ENCODE measurements at regions not wholly inside any gene's neighbourhood (a gene's known extent, or its start where the extent isn't known, plus 50 kb on each side); places are given as distances from the start of the nearest gene placed in this dataset.
"Not testable (repeated sequence)": the region's sequence is repeated elsewhere in the genome, so short reads cannot be mapped to it uniquely, and the experiment has no call there.

DNA sequence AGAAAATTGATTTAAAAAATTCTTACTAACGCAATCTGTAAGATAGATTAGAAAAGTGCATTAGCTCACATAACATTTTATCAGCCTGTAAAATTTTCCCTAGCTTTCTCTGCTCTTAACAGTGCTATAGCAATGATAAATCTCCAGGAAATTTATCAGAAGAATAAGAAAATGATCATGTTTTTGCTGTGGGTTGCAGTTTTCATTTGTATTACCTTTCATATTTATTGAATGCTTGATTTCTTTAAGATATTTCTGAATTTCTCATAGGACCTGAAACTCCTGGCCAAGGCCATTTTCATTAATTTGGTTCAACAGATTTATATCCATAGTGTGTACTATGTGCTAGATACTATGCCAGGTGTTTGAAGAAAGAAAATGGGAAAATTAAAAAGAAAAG is 130.3 kb upstream of the STARD13 start:
- DNase-seq (ENCODE audit: low read depth): no peak

DNA sequence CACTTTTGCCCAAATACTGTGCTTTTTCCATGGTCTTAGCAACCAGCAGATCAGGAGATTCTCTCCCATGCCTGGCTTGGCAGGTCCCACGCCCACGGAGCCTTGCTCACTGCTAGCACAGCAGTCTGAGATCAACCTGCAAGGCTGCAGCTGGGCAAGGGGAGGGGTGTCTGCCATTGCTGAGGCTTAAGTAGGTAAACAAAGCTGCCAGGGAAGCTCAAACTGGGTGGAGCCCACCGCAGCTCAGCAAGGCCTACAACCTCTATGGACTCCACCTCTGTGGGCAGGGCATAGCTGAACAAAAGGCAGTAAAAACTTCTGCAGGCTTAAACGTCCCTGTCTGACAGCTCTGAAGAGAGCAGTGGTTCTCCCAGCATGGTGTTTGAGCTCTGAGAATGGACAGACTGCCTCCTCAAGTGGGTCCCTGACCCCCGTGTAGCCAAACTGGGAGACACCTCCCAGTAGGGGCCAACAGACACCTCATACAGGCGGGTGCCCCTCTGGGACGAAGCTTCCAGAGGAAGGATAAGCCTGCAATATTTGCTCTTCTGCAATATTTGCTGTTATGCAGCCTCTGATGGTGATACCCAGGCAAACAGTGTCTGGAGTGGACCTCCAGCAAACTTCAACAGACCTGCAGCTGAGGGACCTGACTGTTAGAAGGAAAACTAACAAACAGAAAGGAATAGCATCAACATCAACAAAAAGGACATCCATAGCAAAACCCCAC is 132.8 kb upstream of the STARD13 start:
- not testable (repeated sequence) for DNase-seq (ENCODE audit: low read depth)

DNA sequence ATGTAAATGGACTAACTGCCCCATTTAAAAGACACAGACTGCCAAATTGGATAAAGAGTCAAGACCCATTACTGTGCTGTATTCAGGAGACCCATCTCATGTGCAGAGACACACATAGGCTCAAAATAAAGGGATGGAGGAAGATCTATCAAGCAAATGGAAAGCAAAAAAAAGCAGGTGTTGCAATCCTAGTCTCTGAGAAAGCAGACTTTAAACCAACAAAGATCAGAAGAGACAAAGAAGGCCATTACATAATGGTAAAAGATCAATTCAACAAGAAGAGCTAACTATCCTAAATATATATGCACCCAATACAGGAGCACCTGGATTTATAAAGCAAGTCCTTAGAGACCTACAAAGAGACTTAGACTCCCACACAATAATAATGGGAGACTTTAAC is 134.6 kb upstream of the STARD13 start:
- DNase-seq (ENCODE audit: low read depth): not testable (repeated sequence)

DNA sequence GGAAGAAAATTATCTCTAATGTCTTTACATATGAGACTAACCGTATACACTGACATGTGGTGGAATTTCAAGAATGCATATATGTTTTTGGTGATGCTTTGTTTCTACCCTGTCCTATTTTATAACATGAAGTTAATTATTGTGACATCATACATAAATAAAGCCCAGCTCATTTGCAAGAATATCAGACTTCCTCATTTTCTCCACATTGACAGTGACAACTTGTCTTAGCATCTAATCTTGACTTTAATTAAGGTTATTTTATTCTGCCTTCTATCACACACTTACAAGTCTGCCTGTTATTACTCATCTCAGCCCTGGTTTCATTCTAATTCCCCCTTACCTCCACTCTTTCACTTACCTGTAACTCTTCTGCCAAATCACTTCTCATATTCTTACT is 140.6 kb upstream of the STARD13 start:
- DNase-seq (ENCODE audit: low read depth): no peak

DNA sequence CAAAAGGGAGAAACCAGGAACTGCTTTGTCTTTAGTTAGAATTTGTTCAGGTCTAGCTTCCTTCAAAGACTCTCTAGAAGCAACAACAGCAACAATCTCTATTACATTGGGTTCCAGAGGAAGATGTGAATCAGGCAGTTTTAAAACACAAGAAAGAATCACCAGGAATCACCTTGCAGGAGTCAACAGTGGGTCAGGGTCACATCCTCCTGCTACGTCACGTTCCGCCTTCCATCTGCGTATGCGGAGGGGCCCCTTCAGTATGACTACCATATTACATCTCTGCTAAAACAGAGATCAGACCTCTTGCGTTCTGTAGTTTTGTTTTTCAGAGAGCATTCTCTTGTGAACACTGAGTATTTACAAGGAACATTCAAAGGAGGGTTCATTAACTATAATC is 147.8 kb upstream of the STARD13 start:
- DNase-seq (ENCODE audit: low read depth): no peak

DNA sequence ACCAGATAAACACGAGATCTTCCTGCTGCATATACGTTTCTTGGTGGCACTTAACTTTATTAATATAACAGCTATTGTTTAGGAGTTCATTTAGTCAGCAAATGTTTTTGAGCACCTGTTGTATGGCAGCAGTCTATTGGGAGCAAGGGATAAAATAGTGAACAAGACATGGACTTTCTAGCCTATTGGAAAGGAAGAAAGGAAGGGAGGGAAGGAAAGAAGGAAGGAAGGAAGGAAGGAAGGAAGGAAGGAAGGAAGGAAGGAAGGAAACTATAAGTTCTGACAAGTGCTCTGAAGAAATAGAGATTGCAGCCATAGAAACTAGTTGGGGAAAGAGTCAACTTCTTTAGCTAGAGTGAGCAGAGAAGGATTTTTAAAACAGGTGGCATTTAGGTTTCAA is 149.1 kb upstream of the STARD13 start:
- DNase-seq (ENCODE audit: low read depth): no peak

DNA sequence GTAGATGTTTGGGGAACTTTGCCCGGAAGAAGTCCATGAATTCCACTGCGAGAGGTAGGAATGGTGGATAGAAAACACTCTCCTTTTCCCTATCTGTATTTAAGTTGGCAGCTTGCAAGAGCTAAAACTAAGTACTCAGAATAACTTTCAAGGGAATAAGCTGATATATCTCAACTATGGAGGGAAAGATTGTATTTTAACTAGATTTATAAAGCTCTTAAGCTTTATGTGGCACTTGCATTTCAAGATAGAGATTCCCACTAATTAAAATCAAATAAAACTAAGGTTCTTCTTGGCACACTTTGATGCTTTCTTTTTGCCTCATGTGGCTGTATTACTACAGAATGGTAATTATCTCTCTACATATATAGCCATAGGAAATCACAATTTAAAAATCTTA is 149.7 kb upstream of the STARD13 start:
- no peak for DNase-seq (ENCODE audit: low read depth)

DNA sequence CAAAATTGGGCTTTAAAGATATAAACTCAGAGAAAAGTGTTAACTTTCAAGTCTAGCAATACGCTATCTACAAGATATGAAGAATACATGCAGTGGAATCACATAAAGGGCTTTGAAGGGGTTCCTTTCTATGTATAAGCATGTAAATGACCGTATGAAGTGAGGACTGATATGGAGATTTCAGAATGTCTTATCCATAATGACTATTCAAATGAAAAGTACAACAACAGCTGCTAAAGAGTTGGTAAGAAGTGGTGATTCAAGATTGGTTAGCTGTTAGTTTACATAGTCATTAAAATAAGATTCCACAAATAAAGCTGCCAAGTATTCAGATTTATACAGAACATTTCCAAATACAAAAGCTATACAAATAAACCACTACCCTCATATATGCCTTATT is 153.4 kb upstream of the STARD13 start:
- DNase-seq (ENCODE audit: low read depth): no peak

DNA sequence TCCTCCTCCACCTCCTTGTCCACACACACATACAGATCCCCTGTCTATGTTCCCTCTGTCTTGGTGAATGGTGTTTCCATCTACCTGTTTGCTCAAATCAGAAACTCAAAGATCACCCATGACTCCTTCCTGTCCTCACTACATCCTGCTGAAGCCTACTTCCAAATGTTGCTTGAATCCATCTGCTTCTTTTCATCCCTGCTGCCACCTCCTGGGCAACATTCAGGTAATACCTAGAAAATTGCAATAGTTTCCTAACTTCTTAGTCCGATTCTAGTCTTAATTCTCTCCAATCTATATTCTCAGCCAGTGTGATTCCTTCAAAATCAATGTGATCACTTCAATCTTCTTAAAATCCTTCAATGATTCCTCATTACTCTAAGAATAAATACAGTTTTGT is 155.5 kb upstream of the STARD13 start:
- peak; percentile 14 for DNase-seq (ENCODE audit: low read depth)

DNA sequence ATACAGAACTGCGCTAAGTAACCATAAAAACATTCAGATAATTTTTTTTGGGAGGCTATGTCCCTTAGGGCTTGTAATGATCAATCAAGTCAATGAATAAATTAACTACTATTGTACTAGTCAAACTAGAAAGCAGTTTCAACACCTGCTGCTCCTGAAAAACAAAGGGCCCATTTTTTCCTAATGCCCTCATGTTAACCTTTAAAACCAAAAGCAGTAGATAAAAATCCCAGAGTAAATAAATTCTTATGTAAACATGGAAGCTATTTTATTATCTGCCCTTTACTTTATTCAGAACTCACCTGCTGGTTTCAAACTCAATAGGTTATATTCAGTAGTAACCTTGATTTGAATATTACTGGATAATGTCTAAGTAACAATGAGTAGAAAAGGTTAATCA is 159.5 kb upstream of the STARD13 start:
- no peak for DNase-seq (ENCODE audit: low read depth)

DNA sequence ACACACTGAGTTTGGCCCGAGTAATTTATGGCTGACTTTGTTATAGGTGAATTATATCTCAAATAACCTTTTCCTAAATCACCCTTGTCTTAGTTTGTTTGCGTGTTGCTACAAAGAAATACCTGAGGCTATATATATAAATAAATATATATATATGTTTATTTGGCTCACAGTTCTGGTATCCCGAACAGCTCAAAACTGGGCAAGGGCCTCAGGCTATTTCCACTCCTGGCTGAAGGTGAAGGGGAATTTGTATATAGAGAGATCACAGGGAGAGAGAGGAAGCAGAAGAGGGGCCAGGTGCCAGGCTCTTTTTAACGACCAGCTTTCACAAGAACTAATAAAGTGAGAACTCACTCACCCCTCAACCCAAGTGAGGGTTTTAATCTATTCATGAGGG is 159.9 kb upstream of the STARD13 start:
- DNase-seq (ENCODE audit: low read depth): no peak

DNA sequence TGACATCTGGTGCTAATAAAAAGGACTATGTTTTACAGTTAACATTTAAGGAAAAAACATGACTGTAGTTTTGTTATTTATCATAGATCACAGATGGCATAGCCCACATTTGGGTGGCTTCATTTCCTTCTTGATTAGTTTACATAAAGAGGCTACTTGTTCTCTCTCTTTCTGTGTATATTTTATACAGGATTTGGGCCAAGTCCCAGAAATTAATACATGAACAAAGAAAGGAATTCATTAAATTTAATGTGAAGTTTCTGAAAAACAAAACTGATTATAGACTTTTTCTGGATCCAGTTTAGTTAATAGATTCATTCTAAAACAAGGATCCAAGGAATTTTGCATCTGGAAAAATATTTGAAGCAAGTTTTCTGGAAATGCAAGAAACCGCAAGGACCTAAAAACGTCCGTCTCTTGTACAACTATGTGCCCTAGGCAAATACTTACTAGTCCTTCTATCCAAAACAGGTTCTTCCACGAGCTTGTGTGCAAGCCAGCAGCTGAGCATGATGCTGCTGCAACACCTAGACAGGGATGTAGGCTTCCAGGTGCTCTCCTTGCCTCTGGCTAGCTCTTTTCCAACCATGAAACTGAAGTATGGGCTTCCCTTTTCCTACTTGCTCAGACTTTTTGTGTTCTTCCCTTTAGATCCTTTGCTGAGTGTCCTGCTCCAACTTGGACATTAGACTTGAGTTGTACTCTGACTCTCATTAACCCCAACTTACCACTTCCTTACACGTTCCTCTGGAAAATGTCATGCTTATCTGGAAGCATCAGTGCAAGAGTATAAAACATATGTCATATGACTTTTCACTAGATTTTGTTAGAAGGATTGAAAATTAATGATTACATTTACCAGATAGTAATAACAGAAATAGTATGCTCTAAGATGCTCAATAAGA is 161.5 kb upstream of the STARD13 start:
- peak; percentile 82 for DNase-seq (ENCODE audit: low read depth)

DNA sequence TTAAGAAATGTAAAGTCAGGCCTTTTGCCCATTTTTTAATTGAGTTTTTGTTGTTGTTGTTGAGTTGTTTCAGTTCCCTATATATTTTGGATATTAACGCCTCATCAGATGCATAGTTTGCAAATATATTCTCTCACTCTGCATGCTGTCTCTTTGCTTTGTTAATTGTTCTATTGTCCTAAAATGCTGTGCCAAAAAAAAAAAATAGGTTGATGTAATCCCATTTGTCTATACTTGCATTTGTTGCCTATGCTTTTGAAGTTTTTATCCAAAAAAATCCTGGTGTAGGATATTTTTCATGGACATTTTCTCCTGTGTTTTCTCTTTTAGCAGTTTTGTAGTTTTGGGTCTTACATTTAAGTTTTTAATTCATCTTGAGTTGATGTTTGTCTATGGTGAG is 163.3 kb upstream of the STARD13 start:
- DNase-seq (ENCODE audit: low read depth): no peak

DNA sequence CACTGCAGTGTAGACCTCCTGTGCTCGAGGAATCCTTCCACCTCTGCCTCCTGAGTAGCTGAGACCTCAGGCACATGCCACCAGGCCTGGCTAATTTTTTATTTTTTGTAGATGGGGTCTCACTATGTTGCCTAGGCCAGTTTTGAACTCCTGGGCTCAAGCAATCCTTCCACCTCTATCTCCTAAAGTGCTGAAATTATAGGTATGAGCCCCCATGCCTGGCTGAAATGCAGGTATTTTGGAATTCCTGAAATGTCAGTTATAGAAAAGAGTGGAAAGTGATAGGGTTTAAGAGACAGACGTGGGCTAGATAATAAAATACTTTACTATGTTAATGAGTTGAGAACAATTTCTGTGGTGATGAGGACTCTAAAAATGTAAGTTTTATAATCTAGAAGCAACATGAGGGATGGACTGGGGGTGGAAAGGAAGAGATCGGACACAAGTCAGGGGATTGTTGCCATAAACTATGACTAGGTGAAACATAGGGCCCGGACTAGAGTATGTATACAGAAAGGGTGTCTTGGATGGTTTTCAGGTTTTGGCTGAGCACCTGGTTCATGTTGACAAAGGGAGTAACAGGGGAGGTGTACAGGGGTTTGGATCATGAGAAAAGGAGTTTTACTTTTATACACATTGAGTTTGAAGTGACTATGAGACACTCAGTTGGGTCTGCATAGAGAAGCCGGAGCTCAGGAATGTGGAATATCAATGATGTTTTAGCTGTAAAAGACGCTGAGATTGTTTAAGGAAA is 165.6 kb upstream of the STARD13 start:
- no peak for DNase-seq (ENCODE audit: low read depth)

DNA sequence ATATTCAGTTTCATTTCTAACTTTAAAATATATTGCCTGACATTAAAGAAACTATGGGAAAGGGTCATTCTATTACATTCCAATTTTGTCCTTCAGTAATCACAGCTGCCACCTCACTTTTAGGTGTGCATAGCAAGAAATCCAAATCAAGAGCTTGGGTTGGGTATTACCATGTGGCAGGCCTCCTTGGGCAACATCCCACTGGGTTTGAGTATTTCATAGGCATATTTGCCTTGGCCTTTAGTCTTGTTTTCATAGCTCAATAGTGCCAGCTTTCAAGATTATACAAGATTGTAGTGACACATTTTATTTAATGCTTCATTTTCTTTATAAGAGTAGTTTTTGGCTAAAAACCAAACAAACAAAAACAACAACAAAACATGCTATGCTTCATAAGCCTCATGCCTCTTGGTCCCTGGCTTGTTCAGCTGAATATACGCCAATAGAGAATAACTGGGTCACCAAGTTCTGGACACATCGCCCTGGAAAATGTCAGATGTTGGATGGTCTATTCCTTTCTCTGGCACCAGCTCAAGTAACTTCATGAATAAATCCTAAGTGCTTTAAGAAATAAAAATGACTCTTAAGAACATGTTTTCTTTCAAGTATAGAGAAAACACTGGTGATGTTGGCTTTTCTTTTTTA is 167.4 kb upstream of the STARD13 start:
- DNase-seq (ENCODE audit: low read depth): no peak

DNA sequence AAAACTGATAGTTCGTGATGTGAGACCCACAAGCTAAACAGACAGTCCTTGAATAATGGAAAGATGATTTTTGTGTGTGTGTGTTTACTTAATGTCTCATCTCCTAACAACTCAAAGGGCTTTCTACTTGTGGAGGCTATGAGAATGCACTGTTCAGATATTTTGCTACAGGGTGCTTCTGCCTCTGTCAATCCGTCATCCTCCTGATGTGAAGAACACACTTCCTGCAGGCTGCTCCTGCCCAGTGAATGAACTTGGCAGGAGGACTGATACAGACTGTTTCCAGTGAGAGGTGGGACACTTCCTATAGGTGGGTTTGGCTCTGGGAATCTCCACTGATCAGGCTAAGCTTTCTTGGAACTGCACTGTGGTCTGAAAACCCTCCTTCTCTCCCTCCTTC is 168.4 kb upstream of the STARD13 start:
- DNase-seq (ENCODE audit: low read depth): no peak

DNA sequence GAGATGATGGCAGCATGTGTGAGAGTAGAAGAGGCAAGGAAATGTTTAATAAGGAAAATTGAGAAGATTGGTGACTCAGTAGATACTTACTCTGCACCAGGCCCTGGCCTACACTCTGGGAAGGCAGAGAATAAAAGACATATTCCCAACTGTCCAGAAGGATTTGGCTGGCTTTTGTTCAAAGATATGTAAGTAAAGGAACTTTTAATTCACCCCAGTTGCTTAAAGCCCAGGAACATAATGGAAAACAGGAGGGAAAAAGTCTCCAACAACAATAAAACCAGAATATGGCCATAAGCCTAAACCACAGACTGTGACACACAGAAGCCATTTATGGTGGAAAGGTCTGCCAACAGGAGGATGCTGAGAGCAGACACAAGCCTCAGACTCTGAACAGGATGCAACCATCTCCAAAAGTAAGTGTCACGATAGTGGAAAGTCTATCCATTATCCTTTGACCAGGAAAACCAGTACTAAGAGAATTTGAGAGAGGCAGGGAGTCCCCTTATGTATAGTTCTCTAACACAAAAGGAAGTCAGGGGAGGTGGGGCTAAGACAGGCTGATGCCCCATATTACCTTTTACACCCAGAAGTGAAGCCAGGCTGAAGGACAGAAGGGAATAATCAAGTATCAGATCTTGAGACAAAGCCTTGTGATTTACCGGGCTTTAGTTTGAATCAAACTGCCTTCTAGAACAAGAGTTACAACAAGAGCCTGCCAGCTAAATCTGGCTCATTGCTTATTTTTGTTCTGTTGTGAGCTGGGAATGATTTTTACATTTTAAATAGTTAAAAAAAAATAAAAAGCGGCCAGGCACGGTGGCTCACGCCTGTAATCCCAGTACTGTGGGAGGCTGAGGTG is 169.5 kb upstream of the STARD13 start:
- DNase-seq (ENCODE audit: low read depth): peak; percentile 85

DNA sequence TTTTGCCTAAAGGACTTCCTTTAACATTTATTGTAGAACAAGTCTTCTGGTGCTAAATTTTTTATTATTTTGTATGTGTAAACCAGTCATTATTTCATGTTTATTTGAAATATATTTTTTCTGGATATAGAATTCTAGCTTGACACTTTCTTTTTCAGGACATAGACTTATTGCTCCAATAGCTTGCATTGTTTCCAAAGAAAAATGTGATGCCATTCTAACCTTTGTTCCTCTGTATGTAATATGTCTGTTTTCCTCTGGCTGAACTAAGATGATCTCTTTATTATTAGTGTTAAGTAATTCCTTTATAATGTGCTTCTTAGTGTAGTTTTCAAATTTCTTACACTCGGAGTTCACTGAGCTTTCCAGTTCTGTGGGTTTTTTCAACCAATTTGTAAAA is 174.1 kb upstream of the STARD13 start:
- no peak for DNase-seq (ENCODE audit: low read depth)

DNA sequence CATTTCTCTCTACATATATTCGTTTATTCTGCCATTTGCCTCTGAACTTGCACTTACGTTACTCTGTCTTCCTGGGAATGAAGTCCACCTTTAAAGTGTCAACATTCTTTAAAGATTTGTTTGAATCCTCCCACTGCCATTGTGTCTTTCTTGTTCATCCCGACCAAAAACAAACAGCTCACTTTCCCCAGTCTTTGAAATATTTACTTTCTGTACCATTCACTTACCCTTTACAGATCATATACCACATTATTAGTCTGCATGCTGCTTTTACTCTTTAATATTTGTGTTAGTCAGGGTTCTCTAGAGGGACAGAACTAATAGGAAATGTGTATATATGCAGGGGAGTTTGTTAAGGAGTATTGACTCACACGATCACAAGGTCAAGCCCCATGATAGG is 176.6 kb upstream of the STARD13 start:
- no peak for DNase-seq (ENCODE audit: low read depth)

DNA sequence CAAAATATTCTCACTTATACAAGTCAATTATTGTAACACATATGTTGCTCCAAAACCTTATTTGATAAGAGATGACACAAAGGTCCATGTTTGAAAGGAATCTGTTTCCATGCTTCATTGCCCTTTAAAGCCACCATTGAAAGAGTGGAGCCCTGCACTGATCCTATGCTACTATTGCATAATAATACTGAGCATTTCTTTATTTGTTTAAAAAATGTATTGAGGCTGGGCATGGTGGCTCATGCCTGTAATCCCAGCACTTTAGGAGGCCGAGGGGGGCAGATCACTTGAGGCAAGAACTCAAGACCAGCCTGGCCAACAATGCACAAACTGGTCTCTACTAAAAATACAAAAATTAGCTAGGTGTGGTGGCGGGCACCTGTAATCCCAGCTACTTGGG is 178.8 kb upstream of the STARD13 start:
- DNase-seq (ENCODE audit: low read depth): no peak

DNA sequence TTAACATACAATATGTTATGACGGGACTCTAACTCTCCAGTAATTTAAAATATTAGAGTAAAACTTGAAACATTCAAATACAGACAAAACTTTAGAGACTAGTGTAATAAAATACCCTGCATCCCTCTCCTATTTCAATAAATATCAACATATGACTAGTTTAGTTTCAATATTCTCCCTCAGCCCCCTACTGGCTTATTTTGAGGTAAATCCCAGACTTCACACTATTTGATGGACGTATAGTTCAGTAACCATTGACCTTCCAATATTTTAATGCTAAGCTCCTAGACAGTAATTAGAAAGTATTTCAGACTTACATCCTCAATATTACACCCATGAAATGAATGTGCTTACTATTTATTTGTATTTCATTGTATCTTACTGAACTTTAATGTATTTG is 180.7 kb upstream of the STARD13 start:
- no peak for DNase-seq (ENCODE audit: low read depth)
